Keratinocyte (primary cell): ENCODE measurements at regions not wholly inside any gene's neighbourhood (a gene's known extent, or its start where the extent isn't known, plus 50 kb on each side); places are given as distances from the start of the nearest gene placed in this dataset.
A peak's percentile ranks its signal among the peaks of the same experiment; 100 is the strongest.

Experiments used
- DNase-seq: peaks from one replicate; pipeline ENCODE4 v3.0.0-alpha.2; 2011; ENCODE audit warnings: low read depth, missing footprints, low spot score
- FAIRE-seq: peaks from 2 replicates; lab custom pipeline; 2011; peaks lifted over from hg19 to GRCh38; lab: Jason Lieb, UNC
- H2AFZ ChIP-seq: 2 replicates; pipeline ENCODE4 v1.6.0; 2012; ENCODE audit warnings: low read length, control low read depth, inconsistent platforms; ENCODE audit not compliant: control insufficient read depth
- H3K27ac ChIP-seq: 2 replicates; pipeline ENCODE4 v1.5.1; 2011; ENCODE audit warnings: low read length; ENCODE audit not compliant: control insufficient read depth, insufficient read depth
- H3K27me3 ChIP-seq: 3 replicates; pipeline ENCODE4 v1.6.0; 2011; ENCODE audit warnings: low read length; ENCODE audit not compliant: control insufficient read depth, insufficient read depth; ENCODE audit errors: extremely low read depth
- H3K36me3 ChIP-seq, 2 experiments: 2 replicates in 1 of 2; 3 replicates in 1 of 2; pipeline ENCODE4 v1.5.1; 2011; ENCODE audit warnings: low read length in 2 of 2, mild to moderate bottlenecking in 1 of 2; ENCODE audit not compliant: control insufficient read depth in 2 of 2, insufficient read depth in 2 of 2; ENCODE audit errors: extremely low read depth in 1 of 2
- H3K4me1 ChIP-seq: 3 replicates; pipeline ENCODE4 v1.5.1; 2011; ENCODE audit warnings: low read length; ENCODE audit not compliant: control insufficient read depth, insufficient read depth; ENCODE audit errors: extremely low read depth
- H3K4me2 ChIP-seq: 3 replicates; pipeline ENCODE4 v1.6.0; 2011; ENCODE audit warnings: low read depth, low read length; ENCODE audit not compliant: control insufficient read depth, insufficient read depth; ENCODE audit errors: extremely low read depth
- H3K4me3 ChIP-seq, 3 experiments: fragments of 200-600 bp in 1 of 3; sonication (generic) in 1 of 3; 2 replicates in 2 of 3; 3 replicates in 1 of 3; pipeline ENCODE4 v1.5.1; 2011 to 2016; ENCODE audit warnings: low read length in 3 of 3, mild to moderate bottlenecking in 3 of 3, control low read depth in 2 of 3, inconsistent platforms in 1 of 3, low read depth in 1 of 3, mixed read lengths in 1 of 3, mixed run types in 1 of 3, moderate library complexity in 1 of 3; ENCODE audit not compliant: control insufficient read depth in 2 of 3, insufficient read depth in 2 of 3; ENCODE audit errors: extremely low read depth in 1 of 3
- H3K79me2 ChIP-seq: 2 replicates; pipeline ENCODE4 v1.6.0; 2012; ENCODE audit warnings: low read length; ENCODE audit not compliant: control insufficient read depth, insufficient read depth
- H3K9ac ChIP-seq: 3 replicates; pipeline ENCODE4 v1.6.0; 2011; ENCODE audit warnings: low read length; ENCODE audit not compliant: control insufficient read depth, insufficient read depth; ENCODE audit errors: extremely low read depth
- H3K9me1 ChIP-seq: 3 replicates; pipeline ENCODE4 v1.6.0; 2011; ENCODE audit warnings: low read length; ENCODE audit not compliant: control insufficient read depth, insufficient read depth; ENCODE audit errors: extremely low read depth
- H3K9me3 ChIP-seq: 2 replicates; pipeline ENCODE4 v1.5.1; 2012; ENCODE audit warnings: low read depth, low read length; ENCODE audit not compliant: control insufficient read depth
- H4K20me1 ChIP-seq: 3 replicates; pipeline ENCODE4 v1.6.0; 2011; ENCODE audit warnings: low read length; ENCODE audit not compliant: control insufficient read depth, insufficient read depth; ENCODE audit errors: extremely low read depth
- CTCF ChIP-seq, 3 experiments: IDR thresholded peaks in 1 of 3; conservative IDR thresholded peaks in 1 of 3; optimal IDR thresholded peaks in 1 of 3; 2 replicates in 2 of 3; 3 replicates in 1 of 3; pipeline versions ENCODE3 to v1.5.1; 2011; ENCODE audit warnings: low read length in 3 of 3, mild to moderate bottlenecking in 3 of 3, moderate library complexity in 2 of 3, control low read depth in 1 of 3, inconsistent platforms in 1 of 3; ENCODE audit not compliant: insufficient read depth in 2 of 3; ENCODE audit errors: extremely low read depth in 1 of 3
- EZH2 ChIP-seq: IDR thresholded peaks from one replicate; pipeline ENCODE4 v1.6.1; 2012; ENCODE audit warnings: inconsistent platforms, mild to moderate bottlenecking, low read length, moderate library complexity
- dilution Hi-C: fragments of 300-500 bp; cut with MboI; formaldehyde crosslinking; loops from one replicate; pipeline ENCODE4 v1.7.0; 2020; ENCODE audit warnings: low sequenced_read_pairs; ENCODE audit not compliant: extremely low pct_ligation_motif_present

GRCh38 chr14:61179796-61180398 lies 101.2 kb downstream of the TMEM30B start:
- dilution Hi-C loops, result no loop called here
- no peak for FAIRE-seq
- no peak overlapping the region for H3K4me2 ChIP-seq

GRCh38 chr14:61179061-61179690 lies 102.0 kb downstream of the TMEM30B start:
- Histone ChIP-seq H3K27ac (peak overlapping the region; percentile 92), H3K9ac (no peak overlapping the region)
- no peak for TF ChIP-seq CTCF (optimal IDR thresholded peaks at IDR 0.05 in 1 of 3, IDR thresholded peaks at IDR 0.05 in 1 of 3, conservative IDR thresholded peaks at IDR 0.05 in 1 of 3; ENCODE audit: extremely low read depth in 1 of 3, insufficient read depth in 2 of 3, low read length in 3 of 3)
- no peak for TF ChIP-seq EZH2

More at GRCh38 chr14:61179796-61180398, 101.2 kb downstream of the TMEM30B start:
- H3K9me1 ChIP-seq, result no peaks in the 10 kb centered on the region
- H3K4me1 ChIP-seq, result peaks cover 33% of the 10 kb centered on the region
- no peaks in the 10 kb centered on the region for H3K27me3 ChIP-seq
- H4K20me1 ChIP-seq, result no peaks in the 10 kb centered on the region
- H2AFZ ChIP-seq, result no peak overlapping the region
- no peak overlapping the region for H3K9ac ChIP-seq
- H3K9me3 ChIP-seq, result no peaks in the 10 kb centered on the region
- no peak overlapping the region for H3K27ac ChIP-seq
- H3K36me3 ChIP-seq, result no peaks in the 10 kb centered on the region
- TF ChIP-seq EZH2, result no peak
- TF ChIP-seq CTCF (optimal IDR thresholded peaks at IDR 0.05 in 1 of 3, IDR thresholded peaks at IDR 0.05 in 1 of 3, conservative IDR thresholded peaks at IDR 0.05 in 1 of 3; ENCODE audit: extremely low read depth in 1 of 3, insufficient read depth in 2 of 3, low read length in 3 of 3), result no peak
- DNase-seq, result no peak
- no peaks in the 10 kb centered on the region for H3K79me2 ChIP-seq
- no peak overlapping the region for H3K4me3 ChIP-seq

More at GRCh38 chr14:61179061-61179690, 102.0 kb downstream of the TMEM30B start:
- no peak overlapping the region for H3K4me3 ChIP-seq
- H3K4me2 ChIP-seq, result peak overlapping the region; percentile 63
- no peaks in the 10 kb centered on the region for H4K20me1 ChIP-seq
- FAIRE-seq, result peak; percentile 55
- H3K9me1 ChIP-seq, result no peaks in the 10 kb centered on the region
- no peaks in the 10 kb centered on the region for H3K27me3 ChIP-seq
- dilution Hi-C loops, result no loop called here
- no peaks in the 10 kb centered on the region for H3K79me2 ChIP-seq
- H3K9me3 ChIP-seq, result no peaks in the 10 kb centered on the region
- no peaks in the 10 kb centered on the region for H3K36me3 ChIP-seq
- H2AFZ ChIP-seq, result no peak overlapping the region
- H3K4me1 ChIP-seq, result peaks cover 29% of the 10 kb centered on the region
- DNase-seq, result no peak
